ENCODE measurements at regions not wholly inside any gene's neighbourhood (a gene's known extent, or its start where the extent isn't known, plus 50 kb on each side); places are given as distances from the start of the nearest gene placed in this dataset.

GRCh38 chr2:51595836-51596235 is 563.9 kb upstream of the NRXN1 start:
- no peak for DNase-seq (ENCODE audit: low spot score)
- in situ Hi-C loops (cut with MboI; ENCODE audit: low sequenced_read_pairs, unreplicated experiment), result no loop called here
- no peak for TF ChIP-seq CTCF (IDR thresholded peaks at IDR 0.05; ENCODE audit: borderline replicate concordance, control extremely low read depth, extremely low read depth, insufficient read depth, missing control alignments)

GRCh38 chr2:51581636-51582267 is 549.8 kb upstream of the NRXN1 start:
- no peak for DNase-seq (ENCODE audit: low spot score)
- no peak for TF ChIP-seq CTCF (IDR thresholded peaks at IDR 0.05; ENCODE audit: borderline replicate concordance, control extremely low read depth, extremely low read depth, insufficient read depth, missing control alignments)
- in situ Hi-C loops (cut with MboI; ENCODE audit: low sequenced_read_pairs, unreplicated experiment), result no loop called here

GRCh38 chr2:51579412-51579811 is 547.5 kb upstream of the NRXN1 start:
- TF ChIP-seq CTCF (IDR thresholded peaks at IDR 0.05; ENCODE audit: borderline replicate concordance, control extremely low read depth, extremely low read depth, insufficient read depth, missing control alignments), result no peak
- no peak for DNase-seq (ENCODE audit: low spot score)
- in situ Hi-C loops (cut with MboI; ENCODE audit: low sequenced_read_pairs, unreplicated experiment), result no loop called here

GRCh38 chr2:51575181-51575580 is 543.2 kb upstream of the NRXN1 start:
- TF ChIP-seq CTCF (IDR thresholded peaks at IDR 0.05; ENCODE audit: borderline replicate concordance, control extremely low read depth, extremely low read depth, insufficient read depth, missing control alignments), result no peak
- in situ Hi-C loops (cut with MboI; ENCODE audit: low sequenced_read_pairs, unreplicated experiment), result no loop called here
- DNase-seq (ENCODE audit: low spot score), result no peak

- no peak for TF ChIP-seq CTCF (IDR thresholded peaks at IDR 0.05; ENCODE audit: borderline replicate concordance, control extremely low read depth, extremely low read depth, insufficient read depth, missing control alignments)
- no peak for DNase-seq (ENCODE audit: low spot score)
- in situ Hi-C loops (cut with MboI; ENCODE audit: low sequenced_read_pairs, unreplicated experiment), result no loop called here
Observed at GRCh38 chr2:51559026-51559425, 527.1 kb upstream of the NRXN1 start.

- no peak for TF ChIP-seq CTCF (IDR thresholded peaks at IDR 0.05; ENCODE audit: borderline replicate concordance, control extremely low read depth, extremely low read depth, insufficient read depth, missing control alignments)
- no peak for DNase-seq (ENCODE audit: low spot score)
- in situ Hi-C loops (cut with MboI; ENCODE audit: low sequenced_read_pairs, unreplicated experiment), result no loop called here
Observed at GRCh38 chr2:51553476-51553875, 521.5 kb upstream of the NRXN1 start.
